GM12873 (cell line): ENCODE measurements at regions not wholly inside any gene's neighbourhood (a gene's known extent, or its start where the extent isn't known, plus 50 kb on each side); places are given as distances from the start of the nearest gene placed in this dataset.

ENCODE experiments used
- TF ChIP-seq, protein P1 (sequence below): IDR thresholded peaks from 2 replicates; pipeline ENCODE4 v1.5.1; 2012; ENCODE audit warnings: low read depth, mild to moderate bottlenecking, moderate library complexity, low read length, control low read depth; ENCODE audit not compliant: insufficient read depth; ENCODE audit errors: missing control alignments

GRCh38 chrX:39930786-39931528, 166.8 kb downstream of the BCOR start:
- TF ChIP-seq, protein P1, sequence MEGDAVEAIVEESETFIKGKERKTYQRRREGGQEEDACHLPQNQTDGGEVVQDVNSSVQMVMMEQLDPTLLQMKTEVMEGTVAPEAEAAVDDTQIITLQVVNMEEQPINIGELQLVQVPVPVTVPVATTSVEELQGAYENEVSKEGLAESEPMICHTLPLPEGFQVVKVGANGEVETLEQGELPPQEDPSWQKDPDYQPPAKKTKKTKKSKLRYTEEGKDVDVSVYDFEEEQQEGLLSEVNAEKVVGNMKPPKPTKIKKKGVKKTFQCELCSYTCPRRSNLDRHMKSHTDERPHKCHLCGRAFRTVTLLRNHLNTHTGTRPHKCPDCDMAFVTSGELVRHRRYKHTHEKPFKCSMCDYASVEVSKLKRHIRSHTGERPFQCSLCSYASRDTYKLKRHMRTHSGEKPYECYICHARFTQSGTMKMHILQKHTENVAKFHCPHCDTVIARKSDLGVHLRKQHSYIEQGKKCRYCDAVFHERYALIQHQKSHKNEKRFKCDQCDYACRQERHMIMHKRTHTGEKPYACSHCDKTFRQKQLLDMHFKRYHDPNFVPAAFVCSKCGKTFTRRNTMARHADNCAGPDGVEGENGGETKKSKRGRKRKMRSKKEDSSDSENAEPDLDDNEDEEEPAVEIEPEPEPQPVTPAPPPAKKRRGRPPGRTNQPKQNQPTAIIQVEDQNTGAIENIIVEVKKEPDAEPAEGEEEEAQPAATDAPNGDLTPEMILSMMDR = no peak

DNA sequence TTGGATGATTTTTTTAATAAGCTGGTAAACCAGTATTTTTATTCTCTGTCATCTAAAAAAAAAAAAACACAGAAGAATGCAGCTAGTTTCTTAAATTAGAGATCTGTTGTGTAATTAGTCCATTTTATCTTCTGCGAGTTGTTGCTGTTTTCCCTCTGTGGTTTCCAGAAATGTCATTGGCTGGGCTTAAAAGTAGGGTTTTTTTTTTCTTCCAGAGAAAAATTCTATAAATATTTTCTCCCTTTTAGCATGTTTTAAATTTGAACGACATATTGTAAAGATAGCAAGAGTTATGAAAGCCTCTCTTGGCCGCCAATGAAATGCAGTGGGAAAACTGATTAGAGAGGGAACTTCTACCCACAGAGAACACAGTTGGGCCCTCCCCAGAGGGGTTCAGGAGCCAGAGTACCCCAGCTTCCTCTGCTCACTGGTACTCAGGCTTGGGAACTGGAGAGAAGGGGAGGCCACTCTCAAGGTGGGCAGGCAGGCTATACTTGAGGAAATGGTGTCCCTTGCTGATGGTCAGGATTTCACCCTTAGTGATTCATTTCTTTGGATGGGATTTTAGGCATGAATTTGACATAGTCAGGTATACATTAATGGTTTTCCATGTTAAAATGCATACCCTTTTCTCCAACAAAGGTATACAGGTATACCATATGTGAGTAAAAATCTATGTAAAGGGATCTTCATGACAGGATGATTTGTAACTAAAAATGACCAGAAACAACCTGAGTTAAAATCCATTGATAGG, 166.1 kb downstream of the BCOR start:
- TF ChIP-seq, protein P1 = no peak

- TF ChIP-seq, protein P1 = no peak
Observed at GRCh38 chrX:39935411-39936064, 162.2 kb downstream of the BCOR start.

DNA sequence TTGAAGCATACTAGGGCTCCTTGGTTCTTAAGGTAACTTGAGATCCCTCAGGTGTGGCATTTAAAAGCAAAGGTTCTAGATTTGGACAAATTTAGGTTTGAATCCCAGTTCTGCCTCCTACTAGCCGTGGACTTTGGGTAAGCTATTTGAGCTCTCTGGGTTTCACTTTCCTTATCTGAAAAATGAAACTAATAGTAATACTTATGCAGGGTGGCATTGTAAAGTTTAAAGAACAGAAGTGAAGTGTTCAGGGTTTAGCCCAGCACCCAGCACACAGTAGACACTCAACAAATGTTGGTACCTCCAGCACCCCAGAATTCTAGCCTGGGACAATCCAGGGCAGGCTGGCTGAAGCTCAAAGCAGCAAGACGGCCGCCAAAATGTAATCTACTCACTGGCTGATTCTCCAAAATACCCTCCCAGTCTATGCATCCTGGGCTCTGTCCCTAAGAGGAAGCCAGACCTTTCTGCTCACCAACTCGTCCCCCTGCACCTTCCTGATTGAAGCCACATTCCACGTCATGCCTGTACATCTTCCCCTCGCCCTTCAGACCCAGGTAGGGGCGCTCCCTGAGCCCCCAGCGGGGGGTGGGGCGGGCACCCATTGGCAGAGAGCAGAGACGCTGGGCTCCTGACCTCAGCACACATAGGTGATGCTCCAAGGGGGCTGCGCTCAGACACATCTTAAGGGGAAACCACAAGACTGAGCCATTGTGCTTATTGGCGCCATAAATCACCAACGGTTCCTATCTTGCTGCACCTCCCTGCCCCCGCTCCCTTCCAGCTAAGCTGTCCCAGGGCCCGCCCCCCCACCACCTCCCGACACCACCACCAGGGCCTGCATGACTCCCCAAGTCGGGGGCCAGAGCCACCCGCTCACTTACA, 160.6 kb downstream of the BCOR start:
- TF ChIP-seq, protein P1 = no peak

DNA sequence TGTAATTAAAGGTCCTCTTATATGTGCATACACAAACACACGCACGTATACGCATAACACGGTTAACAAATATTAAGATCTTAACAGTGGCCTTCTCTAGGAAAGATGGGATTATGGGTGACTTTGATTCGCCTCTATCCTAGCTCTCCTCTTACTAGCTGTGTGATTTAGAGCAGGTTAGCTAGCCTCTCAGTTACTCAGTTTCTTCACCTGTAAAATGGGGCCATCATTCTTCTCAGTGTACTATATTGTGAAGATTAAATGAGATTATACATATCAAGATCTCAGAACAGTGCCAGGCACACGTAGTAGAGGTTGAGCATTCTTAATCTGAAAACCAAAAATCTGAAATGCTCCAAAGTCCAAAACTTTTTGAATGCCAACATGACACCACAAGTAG, 159.3 kb downstream of the BCOR start:
- TF ChIP-seq, protein P1 = no peak

GRCh38 chrX:39939678-39940077, 158.1 kb downstream of the BCOR start:
- TF ChIP-seq, protein P1 = no peak
